ENCODE measurements at regions not wholly inside any gene's neighbourhood (a gene's known extent, or its start where the extent isn't known, plus 50 kb on each side); places are given as distances from the start of the nearest gene placed in this dataset.
"Not testable (repeated sequence)": the region's sequence is repeated elsewhere in the genome, so short reads cannot be mapped to it uniquely, and the experiment has no call there.

DNA sequence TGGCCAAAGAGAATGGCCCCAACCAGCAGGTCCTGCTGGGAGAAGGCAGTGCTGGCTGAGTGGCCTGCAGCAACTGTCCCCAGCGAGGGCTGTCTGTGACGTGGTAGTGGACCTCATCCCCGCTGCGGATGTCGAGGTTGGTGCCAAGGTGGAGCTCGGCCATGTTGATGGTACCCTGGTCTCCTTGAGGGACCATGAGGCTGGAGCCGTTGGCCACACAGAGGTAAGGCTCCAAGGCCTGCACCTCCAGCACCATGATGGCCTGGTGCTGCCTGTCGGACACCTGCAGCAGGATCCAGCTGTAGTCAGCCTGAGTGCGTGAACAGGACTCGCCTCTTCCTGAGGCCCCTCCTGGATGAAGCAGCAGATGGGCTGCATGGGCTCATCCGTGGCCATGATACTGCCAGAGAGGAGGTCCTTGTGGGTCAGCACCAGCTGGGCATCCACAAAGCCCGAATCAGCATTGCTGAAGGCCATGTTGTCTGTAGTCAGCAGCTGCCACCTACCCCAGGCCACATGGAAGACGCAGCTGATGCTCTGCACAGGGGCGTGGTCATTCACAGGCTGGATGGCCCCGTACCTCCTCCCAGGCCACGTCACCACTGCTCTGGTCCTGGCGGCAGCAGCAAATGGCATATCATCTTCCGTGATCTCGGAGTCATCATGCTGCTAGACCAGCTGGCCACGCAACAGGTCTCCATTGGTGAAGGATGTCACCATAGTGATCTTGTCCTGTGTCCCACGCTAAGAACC, 167.5 kb downstream of the GOLGA6L4 start:
- no peak overlapping the region for H2AFZ ChIP-seq (ENCODE audit: low read depth)
- no peaks in the 10 kb centered on the region for H3K9me3 ChIP-seq
- 72% methylated on average over 2 of the region's 21 CpGs for WGBS (ENCODE audit: low lambda C conversion rate)
- no peaks in the 10 kb centered on the region for H3F3A ChIP-seq (replicated peaks; ENCODE audit: insufficient read depth)
- no peak overlapping the region for H3K27ac ChIP-seq (ENCODE audit: low read depth in 2 of 2, low read length in 1 of 2)
- H3K4me1 ChIP-seq (ENCODE audit: control insufficient read depth in 1 of 2, insufficient read depth in 2 of 2, low read depth in 1 of 2, low read length in 1 of 2): no peaks in the 10 kb centered on the region
- H3K4me3 ChIP-seq (ENCODE audit: low read depth in 2 of 2, low read length in 1 of 2): no peak overlapping the region
- CTCF ChIA-PET: no interaction called here
- H3K36me3 ChIP-seq (replicated peaks in 1 of 2; ENCODE audit: control insufficient read depth in 1 of 2, insufficient read depth in 2 of 2, low read length in 1 of 2): no peaks in the 10 kb centered on the region
- TF ChIP-seq, protein P1, sequence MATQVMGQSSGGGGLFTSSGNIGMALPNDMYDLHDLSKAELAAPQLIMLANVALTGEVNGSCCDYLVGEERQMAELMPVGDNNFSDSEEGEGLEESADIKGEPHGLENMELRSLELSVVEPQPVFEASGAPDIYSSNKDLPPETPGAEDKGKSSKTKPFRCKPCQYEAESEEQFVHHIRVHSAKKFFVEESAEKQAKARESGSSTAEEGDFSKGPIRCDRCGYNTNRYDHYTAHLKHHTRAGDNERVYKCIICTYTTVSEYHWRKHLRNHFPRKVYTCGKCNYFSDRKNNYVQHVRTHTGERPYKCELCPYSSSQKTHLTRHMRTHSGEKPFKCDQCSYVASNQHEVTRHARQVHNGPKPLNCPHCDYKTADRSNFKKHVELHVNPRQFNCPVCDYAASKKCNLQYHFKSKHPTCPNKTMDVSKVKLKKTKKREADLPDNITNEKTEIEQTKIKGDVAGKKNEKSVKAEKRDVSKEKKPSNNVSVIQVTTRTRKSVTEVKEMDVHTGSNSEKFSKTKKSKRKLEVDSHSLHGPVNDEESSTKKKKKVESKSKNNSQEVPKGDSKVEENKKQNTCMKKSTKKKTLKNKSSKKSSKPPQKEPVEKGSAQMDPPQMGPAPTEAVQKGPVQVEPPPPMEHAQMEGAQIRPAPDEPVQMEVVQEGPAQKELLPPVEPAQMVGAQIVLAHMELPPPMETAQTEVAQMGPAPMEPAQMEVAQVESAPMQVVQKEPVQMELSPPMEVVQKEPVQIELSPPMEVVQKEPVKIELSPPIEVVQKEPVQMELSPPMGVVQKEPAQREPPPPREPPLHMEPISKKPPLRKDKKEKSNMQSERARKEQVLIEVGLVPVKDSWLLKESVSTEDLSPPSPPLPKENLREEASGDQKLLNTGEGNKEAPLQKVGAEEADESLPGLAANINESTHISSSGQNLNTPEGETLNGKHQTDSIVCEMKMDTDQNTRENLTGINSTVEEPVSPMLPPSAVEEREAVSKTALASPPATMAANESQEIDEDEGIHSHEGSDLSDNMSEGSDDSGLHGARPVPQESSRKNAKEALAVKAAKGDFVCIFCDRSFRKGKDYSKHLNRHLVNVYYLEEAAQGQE (IDR thresholded peaks at IDR 0.05; ENCODE audit: low read depth, low read length): no peak
- no peak for TF ChIP-seq RCOR1 (IDR thresholded peaks at IDR 0.05; ENCODE audit: low read length)
- no peaks in the 10 kb centered on the region for H3K27me3 ChIP-seq (ENCODE audit: insufficient read depth)
- no peak overlapping the region for H3K9ac ChIP-seq
- H3K79me2 ChIP-seq (ENCODE audit: insufficient read depth): no peaks in the 10 kb centered on the region
- H3K4me2 ChIP-seq: no peak overlapping the region
- H4K20me1 ChIP-seq (ENCODE audit: insufficient read depth): no peaks in the 10 kb centered on the region
- no peak for DNase-seq
- POLR2A ChIA-PET: no interaction called here
- no peaks in the 10 kb centered on the region for H3K9me2 ChIP-seq

- H3K36me3 ChIP-seq (replicated peaks in 1 of 2; ENCODE audit: control insufficient read depth in 1 of 2, insufficient read depth in 2 of 2, low read length in 1 of 2); H2AFZ ChIP-seq (ENCODE audit: low read depth); H3K27me3 ChIP-seq (ENCODE audit: insufficient read depth); H3K9me3 ChIP-seq; H4K20me1 ChIP-seq (ENCODE audit: insufficient read depth); H3F3A ChIP-seq (replicated peaks; ENCODE audit: insufficient read depth); H3K9me2 ChIP-seq; H3K4me1 ChIP-seq (ENCODE audit: control insufficient read depth in 1 of 2, insufficient read depth in 2 of 2, low read depth in 1 of 2, low read length in 1 of 2); H3K4me2 ChIP-seq; H3K27ac ChIP-seq (ENCODE audit: low read depth in 2 of 2, low read length in 1 of 2); H3K79me2 ChIP-seq (ENCODE audit: insufficient read depth); H3K9ac ChIP-seq; POLR2A ChIA-PET; DNase-seq; H3K4me3 ChIP-seq (ENCODE audit: low read depth in 2 of 2, low read length in 1 of 2); CTCF ChIA-PET: not testable (repeated sequence)
- WGBS (ENCODE audit: low lambda C conversion rate): 100% methylated on average over 2 of the region's 4 CpGs
Measured at GRCh38 chr15:84409357-84409756, 173.8 kb downstream of the GOLGA6L4 start.

DNA sequence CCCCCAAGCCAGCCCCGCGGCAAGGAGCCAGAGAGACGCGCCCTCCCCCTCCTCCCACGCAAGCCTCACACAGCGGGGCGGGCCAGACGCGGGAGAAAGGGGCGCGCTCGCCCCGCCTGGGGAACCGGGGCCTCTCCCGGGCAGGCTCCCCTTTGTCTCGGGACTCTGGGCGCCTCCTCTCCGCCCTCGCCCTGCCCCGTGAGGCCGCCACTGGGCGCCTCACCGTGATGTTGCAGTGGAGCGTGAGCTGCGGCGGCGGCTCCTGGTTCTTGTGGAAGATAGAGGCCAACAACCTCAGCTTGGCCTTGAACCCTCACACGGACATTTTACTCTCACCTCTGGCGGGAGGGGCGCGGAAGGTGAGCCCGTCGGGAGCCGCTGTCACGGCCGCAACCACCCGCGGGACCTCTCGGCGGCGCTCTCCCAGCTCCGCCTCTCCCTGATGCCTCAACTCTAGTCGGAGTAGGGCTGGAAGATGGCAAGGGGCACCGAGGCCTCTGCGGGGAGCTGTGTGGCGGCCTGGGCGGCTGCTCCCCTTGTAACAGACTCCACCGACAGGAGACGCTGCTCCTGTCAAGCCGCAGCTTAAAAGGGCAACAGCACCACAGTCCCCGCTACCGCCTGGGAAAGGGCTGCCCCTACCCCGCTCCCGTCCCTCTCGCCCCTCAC, 179.2 kb upstream of the ZSCAN2 start:
- H3K9me2 ChIP-seq; H3K4me1 ChIP-seq (ENCODE audit: control insufficient read depth in 1 of 2, insufficient read depth in 2 of 2, low read depth in 1 of 2, low read length in 1 of 2); H3F3A ChIP-seq (replicated peaks; ENCODE audit: insufficient read depth); DNase-seq; H3K27me3 ChIP-seq (ENCODE audit: insufficient read depth); H2AFZ ChIP-seq (ENCODE audit: low read depth); H3K36me3 ChIP-seq (replicated peaks in 1 of 2; ENCODE audit: control insufficient read depth in 1 of 2, insufficient read depth in 2 of 2, low read length in 1 of 2); POLR2A ChIA-PET; H4K20me1 ChIP-seq (ENCODE audit: insufficient read depth); CTCF ChIA-PET; H3K4me2 ChIP-seq; H3K9me3 ChIP-seq; H3K27ac ChIP-seq (ENCODE audit: low read depth in 2 of 2, low read length in 1 of 2); H3K79me2 ChIP-seq (ENCODE audit: insufficient read depth): not testable (repeated sequence)
- WGBS (ENCODE audit: low lambda C conversion rate): no CpG with 5 or more reads among the region's 55 CpGs
- Histone ChIP-seq H3K4me3 (ENCODE audit: low read depth in 2 of 2, low read length in 1 of 2) (peak overlapping the region in 1 of 2 experiments; percentile 38; a peak in 2 of 4 replicates), H3K9ac (peak overlapping the region; percentile 60; the same call in 1 of the 2 replicates)

DNA sequence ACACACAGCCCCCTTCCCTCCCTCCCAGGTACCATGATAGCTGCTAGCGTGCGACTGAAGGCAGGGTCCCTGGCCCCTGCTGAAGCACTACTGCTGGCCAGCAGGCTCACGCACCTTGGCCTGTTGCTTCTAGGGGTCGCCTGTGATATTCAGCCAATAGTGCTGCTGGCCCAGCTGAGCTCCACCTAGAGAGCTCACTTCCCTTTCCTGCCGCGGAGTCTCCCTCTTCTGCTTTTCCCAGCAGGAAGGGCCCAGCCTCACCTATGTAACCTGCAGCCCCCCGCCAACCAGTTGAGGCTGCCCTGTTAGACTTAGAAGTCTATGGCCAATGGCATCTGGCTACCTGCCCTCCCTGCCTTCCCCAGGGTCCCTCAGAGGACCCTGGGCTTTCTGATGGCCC, 175.5 kb upstream of the ZSCAN2 start:
- CTCF ChIA-PET; H2AFZ ChIP-seq (ENCODE audit: low read depth); H3K4me2 ChIP-seq; H3K36me3 ChIP-seq (replicated peaks in 1 of 2; ENCODE audit: control insufficient read depth in 1 of 2, insufficient read depth in 2 of 2, low read length in 1 of 2); DNase-seq; H3K27me3 ChIP-seq (ENCODE audit: insufficient read depth); H3K79me2 ChIP-seq (ENCODE audit: insufficient read depth); H3K27ac ChIP-seq (ENCODE audit: low read depth in 2 of 2, low read length in 1 of 2); H3K4me1 ChIP-seq (ENCODE audit: control insufficient read depth in 1 of 2, insufficient read depth in 2 of 2, low read depth in 1 of 2, low read length in 1 of 2); H3K9me2 ChIP-seq; H3K4me3 ChIP-seq (ENCODE audit: low read depth in 2 of 2, low read length in 1 of 2); H3K9ac ChIP-seq; H3K9me3 ChIP-seq; POLR2A ChIA-PET; H3F3A ChIP-seq (replicated peaks; ENCODE audit: insufficient read depth); H4K20me1 ChIP-seq (ENCODE audit: insufficient read depth): not testable (repeated sequence)
- 94% methylated on average over 5 of the region's 7 CpGs for WGBS (ENCODE audit: low lambda C conversion rate)

- H3K4me1 ChIP-seq (ENCODE audit: control insufficient read depth in 1 of 2, insufficient read depth in 2 of 2, low read depth in 1 of 2, low read length in 1 of 2); H2AFZ ChIP-seq (ENCODE audit: low read depth); CTCF ChIA-PET; H3K36me3 ChIP-seq (replicated peaks in 1 of 2; ENCODE audit: control insufficient read depth in 1 of 2, insufficient read depth in 2 of 2, low read length in 1 of 2); H3K79me2 ChIP-seq (ENCODE audit: insufficient read depth); H3K27ac ChIP-seq (ENCODE audit: low read depth in 2 of 2, low read length in 1 of 2); H3K4me3 ChIP-seq (ENCODE audit: low read depth in 2 of 2, low read length in 1 of 2); H3K9me2 ChIP-seq; POLR2A ChIA-PET; H3K9ac ChIP-seq; H3K9me3 ChIP-seq; H3K4me2 ChIP-seq; H3K27me3 ChIP-seq (ENCODE audit: insufficient read depth); H4K20me1 ChIP-seq (ENCODE audit: insufficient read depth); DNase-seq; H3F3A ChIP-seq (replicated peaks; ENCODE audit: insufficient read depth): not testable (repeated sequence)
- no CpG with 5 or more reads among the region's 26 CpGs for WGBS (ENCODE audit: low lambda C conversion rate)
Measured at GRCh38 chr15:84473305-84473877, 127.4 kb upstream of the ZSCAN2 start.
